OCI-LY3 (cell line): ENCODE measurements at regions not wholly inside any gene's neighbourhood (a gene's known extent, or its start where the extent isn't known, plus 50 kb on each side); places are given as distances from the start of the nearest gene placed in this dataset.
"Not testable (repeated sequence)": the region's sequence is repeated elsewhere in the genome, so short reads cannot be mapped to it uniquely, and the experiment has no call there.

Source experiments
- H2AFZ ChIP-seq: fragments of 200-600, 300-600 bp; shearing (Covaris generic); 2 replicates; pipeline ENCODE4 v1.6.0; 2014; ENCODE audit warnings: antibody characterized with exemption, low read depth, low read length
- H3K27ac ChIP-seq: fragments of 200-600, 300-600 bp; sonication (generic); 2 replicates; pipeline ENCODE4 v1.5.1; 2014; ENCODE audit warnings: mild to moderate bottlenecking, low read length, moderate library complexity, mixed read lengths
- H3K27me3 ChIP-seq: fragments of 200-600, 300-600 bp; sonication (generic); 2 replicates; pipeline ENCODE4 v1.6.1; 2014; ENCODE audit warnings: low read depth, low read length, mixed read lengths
- H3K36me3 ChIP-seq: fragments of 200-600, 300-600 bp; sonication (generic); replicated peaks from 2 replicates; pipeline ENCODE3; 2014; ENCODE audit warnings: low read depth, low read length, mixed read lengths
- H3K4me1 ChIP-seq: fragments of 300-600, 200-600 bp; sonication (generic); 2 replicates; pipeline ENCODE4 v1.6.1; 2014; ENCODE audit warnings: low read length, mixed read lengths
- H3K4me2 ChIP-seq: fragments of 200-600, 300-600 bp; sonication (generic); 2 replicates; pipeline ENCODE4 v1.6.1; 2014; ENCODE audit warnings: low read length, mixed read lengths
- H3K4me3 ChIP-seq: fragments of 300-600, 200-600 bp; sonication (generic); 2 replicates; pipeline ENCODE4 v1.5.1; 2014; ENCODE audit warnings: antibody characterized with exemption, mild to moderate bottlenecking, low read length, moderate library complexity
- H3K79me2 ChIP-seq: fragments of 300-600, 200-600 bp; shearing (Covaris generic); 2 replicates; pipeline ENCODE4 v1.6.1; 2014; ENCODE audit warnings: mild to moderate bottlenecking, low read length, mixed read lengths
- H3K9ac ChIP-seq: fragments of 300-600, 200-600 bp; shearing (Covaris generic); 2 replicates; pipeline ENCODE4 v1.6.0; 2014; ENCODE audit warnings: mild to moderate bottlenecking, low read length, moderate library complexity
- H3K9me3 ChIP-seq: fragments of 200-600, 300-600 bp; shearing (Covaris generic); 2 replicates; pipeline ENCODE4 v1.6.1; 2014; ENCODE audit warnings: low read length, mixed read lengths; ENCODE audit not compliant: insufficient read depth
- H4K20me1 ChIP-seq: fragments of 200-600, 300-600 bp; sonication (generic); 2 replicates; pipeline ENCODE4 v1.6.1; 2016; ENCODE audit warnings: low read length, mixed read lengths; ENCODE audit not compliant: insufficient read depth
- CTCF ChIP-seq: fragments of 200-600, 300-600 bp; sonication (generic); IDR thresholded peaks from 2 replicates; pipeline ENCODE4 v1.5.1; 2014; ENCODE audit warnings: antibody characterized with exemption, low read length, low read depth
- EZH2phosphoT487 ChIP-seq: fragments of 200-600 bp; shearing (Covaris generic); IDR thresholded peaks from 2 replicates; pipeline ENCODE4 v1.6.1; 2018; ENCODE audit warnings: antibody characterized with exemption, mixed run types, low read depth

GRCh38 chr14:56061051-56061450 is 57.2 kb upstream of the PELI2 start:
- Histone ChIP-seq H3K4me2 (no peak overlapping the region), H3K4me1 (no peaks in the 10 kb centered on the region), H3K9me3 (no peaks in the 10 kb centered on the region), H4K20me1 (no peaks in the 10 kb centered on the region), H3K9ac (no peak overlapping the region), H2AFZ (no peak overlapping the region), H3K27ac (no peak overlapping the region), H3K4me3 (no peak overlapping the region), H3K79me2 (no peaks in the 10 kb centered on the region), H3K36me3 (no peaks in the 10 kb centered on the region), H3K27me3 (peaks cover 38% of the 10 kb centered on the region)
- no peak for TF ChIP-seq EZH2phosphoT487

GRCh38 chr14:56063131-56063530 is 55.1 kb upstream of the PELI2 start:
- Histone ChIP-seq H2AFZ (no peak overlapping the region), H3K4me3 (no peak overlapping the region), H3K9ac (no peak overlapping the region), H3K4me2 (no peak overlapping the region), H3K27me3 (peaks cover 33% of the 10 kb centered on the region), H3K4me1 (no peaks in the 10 kb centered on the region), H3K27ac (no peak overlapping the region), H3K9me3 (no peaks in the 10 kb centered on the region), H4K20me1 (no peaks in the 10 kb centered on the region), H3K36me3 (no peaks in the 10 kb centered on the region), H3K79me2 (no peaks in the 10 kb centered on the region)
- TF ChIP-seq EZH2phosphoT487 (no peak), CTCF (no peak)

- H3K4me3 ChIP-seq: no peak overlapping the region
- H3K9ac ChIP-seq: no peak overlapping the region
- no peaks in the 10 kb centered on the region for H3K4me1 ChIP-seq
- H3K27ac ChIP-seq: no peak overlapping the region
- H3K4me2 ChIP-seq: no peak overlapping the region
- TF ChIP-seq EZH2phosphoT487 (no peak), CTCF (no peak)
- no peak overlapping the region for H2AFZ ChIP-seq
- H3K27me3 ChIP-seq: peaks cover 25% of the 10 kb centered on the region
- no peaks in the 10 kb centered on the region for H4K20me1 ChIP-seq
- H3K79me2 ChIP-seq: no peaks in the 10 kb centered on the region
- no peaks in the 10 kb centered on the region for H3K36me3 ChIP-seq
- no peaks in the 10 kb centered on the region for H3K9me3 ChIP-seq
Measured at GRCh38 chr14:56064513-56064912, 53.7 kb upstream of the PELI2 start.

DNA sequence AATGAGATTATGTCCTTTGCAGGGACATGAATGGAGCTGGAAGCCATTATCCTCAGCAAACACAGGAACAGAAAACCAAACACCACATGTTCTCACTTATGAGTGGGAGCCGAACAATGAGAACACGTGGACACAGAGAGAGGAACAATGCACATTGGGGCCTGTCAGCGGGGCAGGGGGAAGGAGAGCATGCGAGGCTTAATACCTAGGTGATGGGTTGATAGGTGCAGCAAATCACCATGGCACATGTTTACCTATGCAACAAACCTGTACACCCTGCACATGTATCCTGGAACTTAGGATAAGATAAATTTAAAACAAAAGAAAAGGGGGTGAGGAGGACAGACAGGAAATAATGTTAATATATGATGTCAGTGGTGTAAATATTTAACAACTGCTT is 53.0 kb upstream of the PELI2 start:
- H3K27me3 ChIP-seq: peaks cover 18% of the 10 kb centered on the region
- not testable (repeated sequence) for H3K27ac ChIP-seq, H3K4me3 ChIP-seq, H3K36me3 ChIP-seq, H3K4me1 ChIP-seq, H3K9ac ChIP-seq, H3K79me2 ChIP-seq, H3K9me3 ChIP-seq, H4K20me1 ChIP-seq, H3K4me2 ChIP-seq, H2AFZ ChIP-seq

GRCh38 chr14:56065621-56066290 is 52.5 kb upstream of the PELI2 start:
- Histone ChIP-seq H2AFZ (no peak overlapping the region), H3K4me1 (no peaks in the 10 kb centered on the region), H3K9ac (no peak overlapping the region), H3K4me3 (no peak overlapping the region), H3K27me3 (peaks cover 14% of the 10 kb centered on the region; the same call in 1 of the 2 replicates), H3K4me2 (no peak overlapping the region), H3K79me2 (no peaks in the 10 kb centered on the region), H3K9me3 (no peaks in the 10 kb centered on the region), H3K36me3 (no peaks in the 10 kb centered on the region), H3K27ac (no peak overlapping the region), H4K20me1 (no peaks in the 10 kb centered on the region)
- TF ChIP-seq EZH2phosphoT487 (no peak), CTCF (no peak)
